Lung (tissue), 11 donors: ENCODE measurements at regions not wholly inside any gene's neighbourhood (a gene's known extent, or its start where the extent isn't known, plus 50 kb on each side); places are given as distances from the start of the nearest gene placed in this dataset.

Experiments
- ATAC-seq: fragments of 200-7000 bp; cut with Tn5 transposase; one replicate; pipeline ENCODE4 v1.9.1; 2020; ENCODE audit warnings: moderate number of reproducible peaks; ENCODE audit not compliant: insufficient read depth, low FRiP score
- DNase-seq, 3 donors: peaks; one replicate each; pipeline ENCODE4 v3.0.0-alpha.2; 2013 to 2017
- H3K27ac ChIP-seq, 2 donors: one replicate each; pipeline ENCODE4 v1.5.1; 2013; ENCODE audit warnings: mild to moderate bottlenecking in 2 of 2, moderate library complexity in 2 of 2, control low read depth in 1 of 2, inconsistent platforms in 1 of 2, low read depth in 1 of 2, low read length in 1 of 2
- H3K27me3 ChIP-seq, 3 donors: one replicate each; pipeline ENCODE4 v1.5.1; 2013; ENCODE audit warnings: low read length in 2 of 3; ENCODE audit not compliant: control insufficient read depth in 3 of 3, insufficient read depth in 3 of 3
- H3K36me3 ChIP-seq, 4 donors: one replicate each; pipeline ENCODE4 v1.5.1; 2013; ENCODE audit warnings: low read length in 4 of 4, mild to moderate bottlenecking in 1 of 4, moderate library complexity in 1 of 4; ENCODE audit not compliant: control insufficient read depth in 4 of 4, insufficient read depth in 4 of 4
- H3K4me1 ChIP-seq, 5 donors: one replicate each; pipeline ENCODE4 v1.5.1; 2013; ENCODE audit warnings: low read length in 5 of 5, mild to moderate bottlenecking in 2 of 5, moderate library complexity in 1 of 5; ENCODE audit not compliant: control insufficient read depth in 5 of 5, insufficient read depth in 5 of 5
- H3K4me3 ChIP-seq: one replicate; pipeline ENCODE4 v1.5.1; 2013; ENCODE audit warnings: mild to moderate bottlenecking, control low read depth, moderate library complexity
- H3K9ac ChIP-seq, 2 donors: one replicate each; pipeline ENCODE4 v1.5.1; 2013; ENCODE audit warnings: low read length in 2 of 2, control low read depth in 1 of 2; ENCODE audit not compliant: insufficient read depth in 1 of 2
- H3K9me3 ChIP-seq, 4 donors: one replicate each; pipeline ENCODE4 v1.5.1; 2013; ENCODE audit warnings: low read length in 3 of 4, mild to moderate bottlenecking in 1 of 4, moderate library complexity in 1 of 4; ENCODE audit not compliant: control insufficient read depth in 4 of 4, insufficient read depth in 3 of 4
- CTCF ChIP-seq: IDR thresholded peaks from 2 replicates; pipeline ENCODE4 v1.5.1; 2012; ENCODE audit warnings: mild to moderate bottlenecking; ENCODE audit errors: control extremely low read depth, extremely low read depth
- WGBS, 2 donors: extraction: QIAGEN DNeasy Blood & Tissue Kit; methylation state at CpG; one replicate each; pipeline ENCODE4 v1.1.7; 2013; 5-methylcytosine and 5-hydroxymethylcytosine counted together
- donor health status: control.
- donor health status: control.
- donor health status: Bipolar disorder and iron deficiency.
- donor health status: healthy.
- donor health status: DM: yes; HTN: yes; CAD: no.

GRCh38 chr12:31818623-31819268 lies 89.9 kb upstream of the AMN1 start:
- Histone ChIP-seq H3K27me3 (no peaks in the 10 kb centered on the region), H3K9me3 (no peaks in the 10 kb centered on the region), H3K27ac (no peak overlapping the region), H3K36me3 (no peaks in the 10 kb centered on the region), H3K4me1 (no peaks in the 10 kb centered on the region), H3K4me3 (no peak overlapping the region), H3K9ac (no peak overlapping the region)
- TF ChIP-seq CTCF, result no peak
- ATAC-seq (no peak), DNase-seq (no peak)
- 63 to 87% methylated on average over 2 of the region's 2 CpGs for WGBS, 2 donors

- Histone ChIP-seq H3K4me1 (no peaks in the 10 kb centered on the region), H3K4me3 (no peak overlapping the region), H3K27ac (no peak overlapping the region), H3K9ac (no peak overlapping the region), H3K36me3 (no peaks in the 10 kb centered on the region), H3K27me3 (no peaks in the 10 kb centered on the region), H3K9me3 (no peaks in the 10 kb centered on the region)
- WGBS, 2 donors, result 71 to 91% methylated on average over 5 of the region's 5 CpGs
- no peak for DNase-seq
- ATAC-seq, result no peak
- TF ChIP-seq CTCF, result no peak
Observed at GRCh38 chr12:31817120-31817519, 88.3 kb upstream of the AMN1 start.

GRCh38 chr12:31815096-31815495 lies 86.3 kb upstream of the AMN1 start:
- ATAC-seq, result no peak
- Histone ChIP-seq H3K4me1 (no peaks in the 10 kb centered on the region), H3K27ac (no peak overlapping the region), H3K9me3 (no peaks in the 10 kb centered on the region), H3K4me3 (no peak overlapping the region), H3K36me3 (no peaks in the 10 kb centered on the region), H3K9ac (no peak overlapping the region), H3K27me3 (no peaks in the 10 kb centered on the region)
- WGBS, 2 donors, result 67 to 70% methylated on average over 1 of the region's 1 CpG
- DNase-seq, result peak in 1 of 3 donors; percentile 13
- no peak for TF ChIP-seq CTCF

- Histone ChIP-seq H3K4me3 (no peak overlapping the region), H3K27ac (no peak overlapping the region), H3K4me1 (no peaks in the 10 kb centered on the region), H3K27me3 (no peaks in the 10 kb centered on the region), H3K9me3 (no peaks in the 10 kb centered on the region), H3K36me3 (no peaks in the 10 kb centered on the region), H3K9ac (no peak overlapping the region)
- ATAC-seq (no peak), DNase-seq (no peak)
- 75 to 90% methylated on average over 1 of the region's 1 CpG for WGBS, 2 donors
- no peak for TF ChIP-seq CTCF
Observed at GRCh38 chr12:31813305-31813704, 84.5 kb upstream of the AMN1 start.
